ENCODE measurements at regions not wholly inside any gene's neighbourhood (a gene's known extent, or its start where the extent isn't known, plus 50 kb on each side); places are given as distances from the start of the nearest gene placed in this dataset.

DNA sequence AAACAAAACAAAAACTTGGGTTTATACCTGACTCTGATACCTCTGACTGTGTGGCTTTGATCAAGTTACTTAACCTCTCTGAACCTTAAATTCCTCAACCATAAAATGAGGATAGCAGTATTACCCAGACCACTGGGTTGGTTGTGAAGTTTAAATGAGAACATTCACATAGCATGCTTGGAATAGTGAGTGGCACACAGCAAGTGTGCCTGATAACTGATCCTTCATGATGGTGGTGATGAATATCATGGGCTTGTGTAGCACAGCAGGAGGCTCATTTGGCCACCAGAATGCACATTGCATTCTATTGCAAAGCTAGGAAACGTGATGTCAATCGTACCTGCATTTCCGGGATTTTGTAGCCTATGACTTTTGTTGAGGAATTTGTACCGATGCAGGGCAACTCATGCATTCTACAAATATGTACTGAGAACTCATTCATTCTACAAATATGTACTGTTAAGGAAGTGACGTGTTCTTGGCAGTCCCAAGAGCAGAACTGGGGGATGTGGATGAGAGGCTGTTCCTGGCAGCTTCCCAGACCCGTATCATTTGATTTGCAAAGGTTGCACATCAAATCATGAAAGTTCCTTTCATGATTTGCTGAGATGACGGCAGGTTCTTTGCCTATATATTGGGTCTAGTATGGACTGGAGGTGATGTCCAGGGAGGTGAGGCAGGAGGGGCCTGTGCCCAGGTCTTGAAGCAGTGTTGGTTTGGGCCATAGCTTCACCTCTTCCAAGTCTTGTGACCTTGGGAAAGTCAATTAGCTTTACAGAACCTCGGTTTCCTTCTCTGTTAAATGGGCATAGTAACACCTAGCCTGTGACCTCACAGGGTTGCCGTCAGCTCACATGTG, 94.6 kb upstream of the SMNDC1 start:
- in situ Hi-C loops (cut with MboI; ENCODE audit: low pct_unique_long_range_greater_than_20kb, low sequenced_read_pairs, unreplicated experiment), result no loop called here
- no peak for DNase-seq (ENCODE audit: low spot score)
- TF ChIP-seq, protein P1, sequence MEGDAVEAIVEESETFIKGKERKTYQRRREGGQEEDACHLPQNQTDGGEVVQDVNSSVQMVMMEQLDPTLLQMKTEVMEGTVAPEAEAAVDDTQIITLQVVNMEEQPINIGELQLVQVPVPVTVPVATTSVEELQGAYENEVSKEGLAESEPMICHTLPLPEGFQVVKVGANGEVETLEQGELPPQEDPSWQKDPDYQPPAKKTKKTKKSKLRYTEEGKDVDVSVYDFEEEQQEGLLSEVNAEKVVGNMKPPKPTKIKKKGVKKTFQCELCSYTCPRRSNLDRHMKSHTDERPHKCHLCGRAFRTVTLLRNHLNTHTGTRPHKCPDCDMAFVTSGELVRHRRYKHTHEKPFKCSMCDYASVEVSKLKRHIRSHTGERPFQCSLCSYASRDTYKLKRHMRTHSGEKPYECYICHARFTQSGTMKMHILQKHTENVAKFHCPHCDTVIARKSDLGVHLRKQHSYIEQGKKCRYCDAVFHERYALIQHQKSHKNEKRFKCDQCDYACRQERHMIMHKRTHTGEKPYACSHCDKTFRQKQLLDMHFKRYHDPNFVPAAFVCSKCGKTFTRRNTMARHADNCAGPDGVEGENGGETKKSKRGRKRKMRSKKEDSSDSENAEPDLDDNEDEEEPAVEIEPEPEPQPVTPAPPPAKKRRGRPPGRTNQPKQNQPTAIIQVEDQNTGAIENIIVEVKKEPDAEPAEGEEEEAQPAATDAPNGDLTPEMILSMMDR (IDR thresholded peaks at IDR 0.05; ENCODE audit: extremely low read depth, insufficient read depth, missing control alignments), result no peak

DNA sequence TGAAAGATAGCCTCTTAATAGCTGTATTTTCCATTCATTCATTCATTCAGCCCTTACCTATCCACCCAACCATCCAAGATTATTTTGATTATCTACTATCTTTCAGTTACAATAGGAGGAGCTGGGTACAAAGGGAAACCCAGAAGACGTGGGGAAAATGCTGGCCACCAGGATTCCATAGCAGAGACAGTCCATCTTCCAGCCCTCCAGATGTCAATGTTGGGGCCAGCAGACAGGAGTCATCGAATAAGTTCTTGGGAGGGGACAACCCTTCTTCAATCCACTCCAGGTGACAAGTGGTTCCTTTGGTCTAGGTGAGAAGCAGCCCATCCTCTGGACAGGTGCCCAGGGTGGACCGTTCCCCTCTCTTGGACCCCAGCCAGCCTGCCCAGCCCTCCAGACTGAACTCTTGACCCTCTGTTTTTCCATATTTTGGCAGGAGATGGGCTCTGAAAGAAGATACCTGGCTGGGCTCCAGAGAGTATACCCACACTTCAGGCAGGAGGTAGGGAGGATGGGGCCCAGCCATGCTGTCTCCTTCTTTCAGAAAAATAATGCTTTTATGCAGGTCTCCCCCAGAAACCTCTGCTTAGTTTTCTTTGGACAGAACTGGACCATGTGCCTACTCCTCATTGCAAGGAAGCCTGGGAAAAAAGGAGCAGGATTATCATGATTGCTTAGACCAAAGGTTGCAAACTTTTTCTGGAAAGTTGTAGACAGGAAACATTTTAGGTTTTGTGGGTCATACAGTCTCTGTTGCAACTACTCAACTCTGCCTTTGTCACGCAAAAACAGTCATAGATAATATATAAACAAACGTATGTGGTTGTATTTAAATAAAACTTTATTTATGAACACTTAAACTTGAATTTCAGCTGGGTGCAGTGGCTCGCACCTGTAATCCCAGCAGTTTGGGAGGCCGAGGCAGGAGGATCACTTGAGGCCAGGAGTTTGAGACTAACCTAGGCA, 95.5 kb upstream of the SMNDC1 start:
- in situ Hi-C loops (cut with MboI; ENCODE audit: low pct_unique_long_range_greater_than_20kb, low sequenced_read_pairs, unreplicated experiment), result no loop called here
- TF ChIP-seq, protein P1 (IDR thresholded peaks at IDR 0.05; ENCODE audit: extremely low read depth, insufficient read depth, missing control alignments), result no peak
- no peak for DNase-seq (ENCODE audit: low spot score)

DNA sequence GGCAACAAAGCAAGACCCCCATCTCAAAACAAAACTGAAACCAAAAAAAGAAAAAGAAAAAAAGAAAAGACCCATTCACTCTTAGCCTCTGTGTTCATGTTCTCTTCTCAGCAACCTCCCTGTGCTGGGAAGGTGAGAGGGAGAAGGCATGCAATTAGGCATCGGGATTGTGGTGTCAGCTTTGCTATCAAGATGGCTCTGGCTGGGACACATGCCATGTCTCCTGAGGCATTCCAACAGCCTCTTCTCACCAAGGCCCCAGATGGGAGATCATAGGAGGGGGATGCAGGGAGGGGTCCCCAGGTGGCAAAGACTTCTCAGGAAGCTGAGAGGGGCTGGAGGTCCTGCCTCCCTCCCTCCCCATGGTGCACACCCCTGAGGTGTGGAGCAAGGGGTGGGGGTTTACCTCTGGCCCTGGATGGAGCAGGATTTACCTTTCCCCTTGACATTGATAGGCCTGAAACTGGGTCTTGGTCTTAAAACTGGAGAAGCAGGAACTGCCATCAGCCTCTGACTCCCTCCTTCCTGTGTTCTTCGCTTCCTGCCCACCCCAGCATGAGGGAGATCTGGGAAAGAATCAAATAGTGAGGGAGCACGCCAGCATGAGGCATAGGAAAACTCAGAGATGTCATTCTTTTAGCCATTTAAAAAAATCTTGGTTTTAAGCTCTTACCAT, 96.2 kb upstream of the DUSP5 start:
- TF ChIP-seq, protein P1 (IDR thresholded peaks at IDR 0.05; ENCODE audit: extremely low read depth, insufficient read depth, missing control alignments), result no peak
- in situ Hi-C loops (cut with MboI; ENCODE audit: low pct_unique_long_range_greater_than_20kb, low sequenced_read_pairs, unreplicated experiment), result no loop called here
- no peak for DNase-seq (ENCODE audit: low spot score)

DNA sequence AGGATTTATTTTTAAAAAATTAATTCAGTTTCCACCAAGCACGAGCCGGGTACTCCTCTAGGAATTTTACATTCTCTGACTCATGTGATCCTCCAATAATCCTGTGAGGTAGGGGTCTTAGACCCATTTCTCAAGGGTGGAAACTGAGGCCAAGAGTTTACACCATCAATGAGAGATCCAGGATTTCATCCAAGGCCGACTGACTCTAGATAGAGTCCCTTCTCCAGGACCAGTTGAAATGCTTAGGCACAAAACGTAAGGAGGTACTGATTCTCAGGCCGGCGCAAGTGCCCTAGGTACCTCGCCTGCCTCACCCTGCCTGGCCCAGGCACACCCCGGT, 95.7 kb upstream of the DUSP5 start:
- in situ Hi-C loops (cut with MboI; ENCODE audit: low pct_unique_long_range_greater_than_20kb, low sequenced_read_pairs, unreplicated experiment), result no loop called here
- TF ChIP-seq, protein P1 (IDR thresholded peaks at IDR 0.05; ENCODE audit: extremely low read depth, insufficient read depth, missing control alignments), result no peak
- DNase-seq (ENCODE audit: low spot score), result no peak

DNA sequence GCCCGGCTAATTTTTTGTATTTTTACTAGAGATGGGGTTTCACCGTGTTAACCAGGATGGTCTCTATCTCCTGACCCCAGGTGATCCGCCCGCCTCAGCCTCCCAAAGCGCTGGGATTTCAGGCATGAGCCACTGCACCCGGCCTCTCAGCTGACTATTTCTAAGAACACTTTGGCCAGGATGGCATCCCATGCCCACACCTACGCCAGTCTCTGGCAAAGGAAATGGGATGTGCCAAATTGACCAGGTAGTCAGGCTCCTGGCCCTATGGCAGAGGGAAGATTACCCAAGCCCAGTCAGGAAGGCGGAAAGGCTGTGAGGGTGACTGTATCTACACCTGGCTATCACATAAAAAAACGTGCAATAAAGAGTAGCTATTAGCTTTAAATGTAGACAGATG, 94.1 kb upstream of the DUSP5 start:
- TF ChIP-seq, protein P1 (IDR thresholded peaks at IDR 0.05; ENCODE audit: extremely low read depth, insufficient read depth, missing control alignments), result no peak
- DNase-seq (ENCODE audit: low spot score), result no peak
- in situ Hi-C loops (cut with MboI; ENCODE audit: low pct_unique_long_range_greater_than_20kb, low sequenced_read_pairs, unreplicated experiment), result no loop called here

DNA sequence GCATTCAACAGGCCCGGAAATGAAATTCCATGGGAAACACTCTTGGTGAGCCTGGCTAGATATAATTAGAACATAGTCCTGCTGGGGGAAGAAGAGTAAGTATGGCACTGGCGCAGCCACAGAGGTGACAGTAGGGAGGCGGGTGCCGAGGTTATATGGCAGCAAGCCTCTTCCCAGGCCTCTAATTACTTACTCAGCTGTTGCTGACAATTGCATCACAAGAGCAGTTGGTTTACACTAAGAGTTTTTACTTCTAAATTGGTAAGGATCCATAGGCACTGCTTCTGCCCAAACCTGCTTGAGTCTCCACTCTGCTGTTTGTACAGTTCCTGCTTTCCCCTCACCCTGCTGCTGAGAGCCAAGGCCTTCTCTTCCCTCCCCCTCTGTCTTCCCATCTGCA, 93.3 kb upstream of the DUSP5 start:
- in situ Hi-C loops (cut with MboI; ENCODE audit: low pct_unique_long_range_greater_than_20kb, low sequenced_read_pairs, unreplicated experiment), result no loop called here
- TF ChIP-seq, protein P1 (IDR thresholded peaks at IDR 0.05; ENCODE audit: extremely low read depth, insufficient read depth, missing control alignments), result no peak
- no peak for DNase-seq (ENCODE audit: low spot score)
